Caco-2 (cell line): ENCODE measurements at regions not wholly inside any gene's neighbourhood (a gene's known extent, or its start where the extent isn't known, plus 50 kb on each side); places are given as distances from the start of the nearest gene placed in this dataset.

Source experiments
- BruUV-seq: library from RNA; stranded (reverse); fragments of 400-500 nt; replicated peaks from 2 replicates; lab custom pipeline; 2021; lab: Mats Ljungman, UMichigan
- CTCF ChIA-PET: fragments of 300-600 bp; sonication (Branson Sonifier 250); formaldehyde crosslinking; loops from one replicate; lab custom pipeline; 2022; ENCODE audit warnings: antibody characterized with exemption; lab: Charles Lee
- POLR2A ChIA-PET: fragments of 300-600 bp; sonication (Branson Sonifier 250); formaldehyde crosslinking; loops from one replicate; lab custom pipeline; 2022; ENCODE audit warnings: antibody characterized with exemption; lab: Charles Lee
- DNase-seq, 2 experiments: peaks; one replicate each; pipeline versions ENCODE4 v3.0.0 to v3.0.0-alpha.2; 2020 to 2022
- H3K27me3 ChIP-seq: replicated peaks from 2 replicates; pipeline ENCODE4 v1.6.0; 2011; ENCODE audit warnings: low read length; ENCODE audit not compliant: control insufficient read depth, insufficient read depth
- H3K36me3 ChIP-seq: 2 replicates; pipeline ENCODE4 v1.5.1; 2011; ENCODE audit warnings: low read length; ENCODE audit not compliant: control insufficient read depth, insufficient read depth
- H3K4me1 ChIP-seq: fragments of 250-450 bp; sonication (Bioruptor Pico); 2 replicates; pipeline ENCODE4 v1.5.1; 2020; ENCODE audit warnings: mild to moderate bottlenecking
- H3K4me3 ChIP-seq: 2 replicates; pipeline ENCODE4 v1.5.1; 2011; ENCODE audit warnings: low read depth, mild to moderate bottlenecking, control low read depth, low read length
- H3K9me3 ChIP-seq: fragments of 250-450 bp; sonication (Bioruptor Pico); 2 replicates; pipeline ENCODE4 v1.5.1; 2020; ENCODE audit warnings: mild to moderate bottlenecking, moderate library complexity
- H3K27ac Mint-ChIP-seq: one replicate; pipeline ENCODE4 v1.8.0; 2022; ENCODE audit warnings: mixed read lengths; ENCODE audit not compliant: unreplicated experiment
- H3K27me3 Mint-ChIP-seq: one replicate; pipeline ENCODE4 v1.8.0; 2022; ENCODE audit warnings: mixed read lengths; ENCODE audit not compliant: insufficient read depth, unreplicated experiment
- H3K36me3 Mint-ChIP-seq: one replicate; pipeline ENCODE4 v1.8.0; 2022; ENCODE audit warnings: mild to moderate bottlenecking, mixed read lengths; ENCODE audit not compliant: insufficient read depth, unreplicated experiment
- H3K4me1 Mint-ChIP-seq: one replicate; pipeline ENCODE4 v1.8.0; 2022; ENCODE audit warnings: low read depth, mixed read lengths; ENCODE audit not compliant: unreplicated experiment
- H3K4me3 Mint-ChIP-seq: one replicate; pipeline ENCODE4 v1.8.0; 2022; ENCODE audit warnings: mild to moderate bottlenecking, moderate library complexity, mixed read lengths; ENCODE audit not compliant: unreplicated experiment
- H3K9me3 Mint-ChIP-seq: one replicate; pipeline ENCODE4 v1.8.0; 2022; ENCODE audit warnings: mixed read lengths; ENCODE audit not compliant: unreplicated experiment
- CTCF ChIP-seq, 2 experiments: fragments of 200-600 bp in 1 of 2; IDR thresholded peaks; 1 replicate in 1 of 2; 2 replicates in 1 of 2; pipeline versions ENCODE4 v1.5.1 to v1.8.0; 2011 to 2022; ENCODE audit warnings: antibody characterized with exemption in 1 of 2, control low read depth in 1 of 2, inconsistent platforms in 1 of 2, low read depth in 1 of 2, low read length in 1 of 2, mild to moderate bottlenecking in 1 of 2, moderate library complexity in 1 of 2; ENCODE audit not compliant: insufficient read depth in 1 of 2, severe bottlenecking in 1 of 2, unreplicated experiment in 1 of 2
- intact Hi-C: fragments of 100-400 bp; cut with micrococcal nuclease; formaldehyde crosslinking; loops from one replicate; pipeline ENCODE4 v1.10.0; 2022; ENCODE audit not compliant: unreplicated experiment

GRCh38 chr13:46962281-46962941, 65.6 kb upstream of the HTR2A start:
- Histone ChIP-seq H3K4me3 (no peak overlapping the region), H3K36me3 (no peaks in the 10 kb centered on the region), H3K27me3 (no peaks in the 10 kb centered on the region), H3K9me3 (no peaks in the 10 kb centered on the region), H3K4me1 (no peaks in the 10 kb centered on the region)
- H3K4me3 Mint-ChIP-seq: no peak overlapping the region
- no peaks in the 10 kb centered on the region for H3K36me3 Mint-ChIP-seq
- peaks cover under 1% of the 10 kb centered on the region for H3K27me3 Mint-ChIP-seq
- CTCF ChIA-PET: interaction anchor here (0.7 to 1.5 kb wide), 3 partner anchors 11 to 30 kb away, joined by 3 to 8 read pairs (median 6); no protein-coding TSS in a partner anchor
- intact Hi-C loops: no loop called here
- POLR2A ChIA-PET: no interaction called here
- DNase-seq: no peak
- no peaks in the 10 kb centered on the region for H3K9me3 Mint-ChIP-seq
- BruUV-seq: no TSS peak
- H3K4me1 Mint-ChIP-seq: no peaks in the 10 kb centered on the region
- TF ChIP-seq CTCF (IDR thresholded peaks at IDR 0.05; ENCODE audit: insufficient read depth in 1 of 2, low read depth in 1 of 2, low read length in 1 of 2, severe bottlenecking in 1 of 2, unreplicated experiment in 1 of 2): peak; percentile 32 to 51
- H3K27ac Mint-ChIP-seq: no peak overlapping the region

DNA sequence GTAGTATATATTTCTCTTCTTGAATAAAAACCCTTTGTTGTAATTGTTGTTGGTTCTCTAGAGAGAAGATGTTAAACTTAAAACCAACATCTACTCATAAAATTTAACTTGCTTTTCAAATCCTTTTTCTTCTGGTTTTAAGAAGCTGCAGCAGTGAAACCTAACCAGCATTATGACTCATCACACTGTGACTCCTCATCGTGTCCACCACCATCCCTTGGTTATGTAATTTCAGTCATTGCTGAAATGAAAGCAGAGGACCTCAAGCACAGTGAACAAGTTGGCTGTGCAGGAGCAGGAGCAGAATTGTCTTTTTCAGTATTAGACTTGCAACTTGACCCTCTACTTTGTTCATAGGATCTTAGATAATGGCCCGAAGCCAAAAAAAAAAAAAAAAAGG, 64.9 kb upstream of the HTR2A start:
- H3K4me3 Mint-ChIP-seq: no peak overlapping the region
- H3K4me1 Mint-ChIP-seq: no peaks in the 10 kb centered on the region
- H3K27ac Mint-ChIP-seq: no peak overlapping the region
- peaks cover 2% of the 10 kb centered on the region for H3K27me3 Mint-ChIP-seq
- Histone ChIP-seq H3K9me3 (no peaks in the 10 kb centered on the region), H3K27me3 (no peaks in the 10 kb centered on the region), H3K36me3 (no peaks in the 10 kb centered on the region), H3K4me3 (no peak overlapping the region), H3K4me1 (no peaks in the 10 kb centered on the region)
- no peak for DNase-seq
- CTCF ChIA-PET: interaction anchor here (0.7 kb wide), 1 partner anchor 10 kb away, joined by 3 read pairs; no protein-coding TSS in a partner anchor
- H3K36me3 Mint-ChIP-seq: no peaks in the 10 kb centered on the region
- TF ChIP-seq CTCF (IDR thresholded peaks at IDR 0.05; ENCODE audit: insufficient read depth in 1 of 2, low read depth in 1 of 2, low read length in 1 of 2, severe bottlenecking in 1 of 2, unreplicated experiment in 1 of 2): no peak
- intact Hi-C loops: no loop called here
- no TSS peak for BruUV-seq
- H3K9me3 Mint-ChIP-seq: no peaks in the 10 kb centered on the region
- POLR2A ChIA-PET: no interaction called here

- Mint-ChIP-seq H3K4me1 (no peaks in the 10 kb centered on the region), H3K27me3 (peaks cover 9% of the 10 kb centered on the region), H3K27ac (no peak overlapping the region), H3K36me3 (no peaks in the 10 kb centered on the region), H3K9me3 (no peaks in the 10 kb centered on the region), H3K4me3 (no peak overlapping the region)
- no TSS peak for BruUV-seq
- ChIA-PET CTCF (no interaction called here), POLR2A (no interaction called here)
- no peaks in the 10 kb centered on the region for H3K36me3 ChIP-seq
- no peaks in the 10 kb centered on the region for H3K27me3 ChIP-seq
- DNase-seq: no peak
- no peaks in the 10 kb centered on the region for H3K9me3 ChIP-seq
- no peak overlapping the region for H3K4me3 ChIP-seq
- H3K4me1 ChIP-seq: no peaks in the 10 kb centered on the region
- no peak for TF ChIP-seq CTCF (IDR thresholded peaks at IDR 0.05; ENCODE audit: insufficient read depth in 1 of 2, low read depth in 1 of 2, low read length in 1 of 2, severe bottlenecking in 1 of 2, unreplicated experiment in 1 of 2)
- intact Hi-C loops: no loop called here
Measured at GRCh38 chr13:46953941-46954340, 57.1 kb upstream of the HTR2A start.
